ENCODE measurements at regions not wholly inside any gene's neighbourhood (a gene's known extent, or its start where the extent isn't known, plus 50 kb on each side); places are given as distances from the start of the nearest gene placed in this dataset.
A peak's percentile ranks its signal among the peaks of the same experiment; 100 is the strongest.
"Not testable (repeated sequence)": the region's sequence is repeated elsewhere in the genome, so short reads cannot be mapped to it uniquely, and the experiment has no call there.

- no peak overlapping the region for H3K4me3 ChIP-seq (replicated peaks in 1 of 2; ENCODE audit: low read depth in 2 of 2, low read length in 2 of 2)
- peak in 1 of 2 donors; percentile 14 for DNase-seq (ENCODE audit: low read depth in 2 of 2)
- TF ChIP-seq, protein P1, sequence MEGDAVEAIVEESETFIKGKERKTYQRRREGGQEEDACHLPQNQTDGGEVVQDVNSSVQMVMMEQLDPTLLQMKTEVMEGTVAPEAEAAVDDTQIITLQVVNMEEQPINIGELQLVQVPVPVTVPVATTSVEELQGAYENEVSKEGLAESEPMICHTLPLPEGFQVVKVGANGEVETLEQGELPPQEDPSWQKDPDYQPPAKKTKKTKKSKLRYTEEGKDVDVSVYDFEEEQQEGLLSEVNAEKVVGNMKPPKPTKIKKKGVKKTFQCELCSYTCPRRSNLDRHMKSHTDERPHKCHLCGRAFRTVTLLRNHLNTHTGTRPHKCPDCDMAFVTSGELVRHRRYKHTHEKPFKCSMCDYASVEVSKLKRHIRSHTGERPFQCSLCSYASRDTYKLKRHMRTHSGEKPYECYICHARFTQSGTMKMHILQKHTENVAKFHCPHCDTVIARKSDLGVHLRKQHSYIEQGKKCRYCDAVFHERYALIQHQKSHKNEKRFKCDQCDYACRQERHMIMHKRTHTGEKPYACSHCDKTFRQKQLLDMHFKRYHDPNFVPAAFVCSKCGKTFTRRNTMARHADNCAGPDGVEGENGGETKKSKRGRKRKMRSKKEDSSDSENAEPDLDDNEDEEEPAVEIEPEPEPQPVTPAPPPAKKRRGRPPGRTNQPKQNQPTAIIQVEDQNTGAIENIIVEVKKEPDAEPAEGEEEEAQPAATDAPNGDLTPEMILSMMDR (IDR thresholded peaks at IDR 0.05; ENCODE audit: low read depth, low read length): no peak
Observed at GRCh38 chr12:87336814-87337336, 692.3 kb downstream of the C12orf50 start.

DNA sequence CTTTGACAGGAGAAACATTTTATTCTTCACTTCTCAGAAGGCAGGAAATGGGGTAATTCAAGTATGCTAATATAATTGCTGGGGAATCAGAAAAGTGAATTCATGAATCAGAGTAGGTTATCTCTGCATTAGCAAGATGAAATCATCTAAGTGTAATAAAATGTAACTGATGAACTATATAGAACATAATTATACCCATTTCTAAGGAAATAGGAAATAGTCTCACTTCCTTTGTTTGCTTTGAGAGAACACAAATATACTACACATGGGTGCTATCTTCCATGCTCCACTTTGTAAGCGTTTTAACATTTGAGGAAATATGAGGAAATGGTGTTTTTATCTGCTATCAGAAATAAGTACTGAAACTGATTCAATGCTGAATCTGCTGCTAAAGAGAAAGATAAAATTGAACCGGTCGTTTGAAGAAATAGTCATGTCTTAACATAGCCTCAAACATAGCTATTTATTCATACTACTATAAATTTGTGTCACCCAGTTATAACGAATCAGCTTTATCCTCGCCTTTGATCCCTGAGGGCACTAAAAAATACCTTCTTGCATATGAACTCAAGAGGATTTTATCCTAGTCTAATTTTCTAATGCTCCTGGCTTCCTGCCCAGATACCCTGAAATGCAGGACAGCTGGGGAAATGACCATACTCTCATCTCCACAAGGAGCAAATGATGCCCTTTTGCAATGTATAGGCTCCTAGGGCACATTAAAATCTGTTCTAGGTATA, 696.0 kb downstream of the C12orf50 start:
- peak in 1 of 2 donors; percentile 32 for DNase-seq (ENCODE audit: low read depth in 2 of 2)
- no peak overlapping the region for H3K4me3 ChIP-seq (replicated peaks in 1 of 2; ENCODE audit: low read depth in 2 of 2, low read length in 2 of 2)
- TF ChIP-seq, protein P1 (IDR thresholded peaks at IDR 0.05; ENCODE audit: low read depth, low read length): no peak

GRCh38 chr12:87330071-87330555, 699.1 kb downstream of the C12orf50 start:
- H3K4me3 ChIP-seq (replicated peaks in 1 of 2; ENCODE audit: low read depth in 2 of 2, low read length in 2 of 2); DNase-seq (ENCODE audit: low read depth in 2 of 2): not testable (repeated sequence)

GRCh38 chr12:87329076-87329863, 699.9 kb downstream of the C12orf50 start:
- no peak overlapping the region for H3K4me3 ChIP-seq (replicated peaks in 1 of 2; ENCODE audit: low read depth in 2 of 2, low read length in 2 of 2)
- TF ChIP-seq, protein P1 (IDR thresholded peaks at IDR 0.05; ENCODE audit: low read depth, low read length): no peak
- DNase-seq (ENCODE audit: low read depth in 2 of 2): peak in 1 of 2 donors; percentile 67

- TF ChIP-seq, protein P1 (IDR thresholded peaks at IDR 0.05; ENCODE audit: low read depth, low read length): no peak
- peak; percentile 72 to 94 for DNase-seq (ENCODE audit: low read depth in 2 of 2)
- H3K4me3 ChIP-seq (replicated peaks in 1 of 2; ENCODE audit: low read depth in 2 of 2, low read length in 2 of 2): no peak overlapping the region
Observed at GRCh38 chr12:87323369-87323768, 705.8 kb downstream of the C12orf50 start.

DNA sequence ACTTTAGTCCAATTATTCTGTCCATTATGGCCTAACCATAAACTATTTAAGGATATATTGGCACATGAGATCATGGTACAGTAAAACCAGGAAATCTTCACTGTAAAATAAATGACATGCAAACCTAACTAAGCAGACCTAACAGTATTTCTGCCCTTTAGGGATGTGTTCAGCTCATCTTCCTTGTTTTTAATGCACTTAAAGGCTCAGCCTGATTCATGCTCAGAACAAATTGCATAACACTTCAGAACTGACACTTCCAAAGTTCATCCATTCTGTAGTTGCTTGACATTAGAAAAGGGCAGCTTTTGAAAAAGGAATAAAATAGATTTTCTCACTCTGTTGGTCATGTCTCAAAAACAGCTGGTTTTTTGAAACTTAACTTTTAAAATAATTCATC, 708.5 kb downstream of the C12orf50 start:
- no peak overlapping the region for H3K4me3 ChIP-seq (replicated peaks in 1 of 2; ENCODE audit: low read depth in 2 of 2, low read length in 2 of 2)
- peak; percentile 30 to 56 for DNase-seq (ENCODE audit: low read depth in 2 of 2)

More for the DNA sequence above, 708.5 kb downstream of the C12orf50 start:
- TF ChIP-seq, protein P1 (IDR thresholded peaks at IDR 0.05; ENCODE audit: low read depth, low read length): no peak
